ENCODE measurements at regions not wholly inside any gene's neighbourhood (a gene's known extent, or its start where the extent isn't known, plus 50 kb on each side); places are given as distances from the start of the nearest gene placed in this dataset.

- no peak for DNase-seq
These were observed 397.9 kb upstream of the ATP2B1 start for GRCh38 chr12:90106568-90106967.

- no peak for DNase-seq
These were observed 394.5 kb upstream of the ATP2B1 start for GRCh38 chr12:90102957-90103652.

DNA sequence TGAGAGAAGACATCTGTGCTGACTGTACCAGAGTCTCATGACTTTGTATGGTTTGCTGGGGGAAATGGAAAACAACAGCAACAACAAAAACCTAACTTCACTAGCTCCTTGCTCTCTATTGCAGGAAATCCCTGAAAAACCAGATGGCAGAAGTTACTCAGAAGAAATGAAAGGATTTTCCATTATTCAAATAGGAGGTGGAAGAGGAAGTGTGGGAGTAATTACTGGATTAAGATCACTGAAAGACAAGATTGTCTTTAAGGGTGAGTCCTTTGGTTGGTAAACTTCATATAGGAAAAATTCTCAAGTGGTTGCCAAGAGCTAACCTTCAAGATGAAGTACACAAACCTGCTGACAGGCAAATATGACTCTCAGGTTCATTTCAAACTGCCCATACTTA lies 391.9 kb upstream of the ATP2B1 start:
- no peak for DNase-seq

DNA sequence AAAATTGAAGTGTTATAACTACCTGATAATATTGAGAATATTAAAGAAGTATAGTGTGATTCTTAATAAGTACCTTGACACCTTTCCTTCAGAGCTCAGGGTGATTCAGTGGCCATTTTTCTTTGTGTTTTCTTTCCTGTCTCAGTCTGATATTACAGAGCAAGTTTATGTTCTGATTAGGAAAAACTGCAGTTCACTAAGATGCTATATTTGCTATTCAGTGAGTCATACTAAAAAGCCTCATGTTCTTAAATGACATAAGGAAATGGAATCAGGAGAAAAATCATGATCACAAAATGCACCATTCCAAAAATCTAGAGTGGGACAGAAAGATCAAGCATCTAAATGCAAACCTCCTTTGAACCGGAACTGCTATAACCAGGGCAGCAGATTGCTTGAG lies 390.6 kb upstream of the ATP2B1 start:
- DNase-seq = no peak

DNA sequence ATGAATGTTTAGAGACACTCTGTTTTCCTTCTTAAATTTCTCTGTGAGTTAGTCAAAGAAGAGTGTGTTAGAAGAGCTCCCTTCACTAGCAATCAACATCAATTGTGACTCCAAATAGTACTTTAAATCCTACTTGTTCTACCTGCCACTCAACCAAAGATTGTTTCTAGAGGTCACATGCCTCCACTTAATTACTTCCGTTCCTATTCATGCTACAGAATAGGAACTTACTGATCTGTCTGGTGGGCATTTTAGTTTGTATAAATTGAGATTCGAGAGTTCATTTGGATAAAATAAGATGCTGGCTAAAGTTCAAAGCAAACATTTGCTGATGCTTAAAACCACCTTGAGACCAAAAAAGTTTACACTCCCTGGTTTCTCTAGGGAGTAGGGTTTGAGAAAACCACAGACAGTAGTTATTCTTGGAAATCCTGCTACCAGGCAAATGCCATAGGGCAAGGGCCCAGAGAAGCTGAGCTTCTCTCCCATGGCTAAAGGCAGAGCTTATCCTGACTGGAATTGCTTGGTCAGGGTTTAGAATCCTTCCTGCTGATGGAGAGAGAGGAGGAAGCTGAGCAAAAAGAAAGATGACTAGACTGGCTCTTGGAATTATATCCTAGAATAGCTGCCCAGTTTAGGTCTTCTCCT lies 389.6 kb upstream of the ATP2B1 start:
- no peak for DNase-seq

DNA sequence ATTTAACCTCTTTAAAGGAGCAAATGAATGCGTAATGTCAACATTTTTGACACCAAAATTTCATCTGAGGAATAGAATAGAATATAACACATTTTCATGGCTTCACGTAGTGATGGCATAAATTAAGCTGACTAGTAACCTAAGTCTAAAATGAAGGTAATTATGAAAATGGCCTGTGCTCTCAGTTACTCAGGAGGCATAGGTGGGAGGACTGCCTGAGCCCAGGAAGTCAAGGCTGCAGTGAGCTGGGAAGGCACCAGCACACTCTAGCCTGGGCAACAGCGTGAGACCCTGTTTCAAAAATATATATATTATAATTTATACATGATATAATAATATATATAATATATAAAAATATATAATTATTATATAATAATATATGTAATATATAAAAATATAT lies 383.2 kb upstream of the ATP2B1 start:
- DNase-seq = no peak

- no peak for DNase-seq
These were observed 382.5 kb upstream of the ATP2B1 start for GRCh38 chr12:90090929-90091651.

- no peak for DNase-seq
These were observed 377.6 kb upstream of the ATP2B1 start for GRCh38 chr12:90086281-90086680.

DNA sequence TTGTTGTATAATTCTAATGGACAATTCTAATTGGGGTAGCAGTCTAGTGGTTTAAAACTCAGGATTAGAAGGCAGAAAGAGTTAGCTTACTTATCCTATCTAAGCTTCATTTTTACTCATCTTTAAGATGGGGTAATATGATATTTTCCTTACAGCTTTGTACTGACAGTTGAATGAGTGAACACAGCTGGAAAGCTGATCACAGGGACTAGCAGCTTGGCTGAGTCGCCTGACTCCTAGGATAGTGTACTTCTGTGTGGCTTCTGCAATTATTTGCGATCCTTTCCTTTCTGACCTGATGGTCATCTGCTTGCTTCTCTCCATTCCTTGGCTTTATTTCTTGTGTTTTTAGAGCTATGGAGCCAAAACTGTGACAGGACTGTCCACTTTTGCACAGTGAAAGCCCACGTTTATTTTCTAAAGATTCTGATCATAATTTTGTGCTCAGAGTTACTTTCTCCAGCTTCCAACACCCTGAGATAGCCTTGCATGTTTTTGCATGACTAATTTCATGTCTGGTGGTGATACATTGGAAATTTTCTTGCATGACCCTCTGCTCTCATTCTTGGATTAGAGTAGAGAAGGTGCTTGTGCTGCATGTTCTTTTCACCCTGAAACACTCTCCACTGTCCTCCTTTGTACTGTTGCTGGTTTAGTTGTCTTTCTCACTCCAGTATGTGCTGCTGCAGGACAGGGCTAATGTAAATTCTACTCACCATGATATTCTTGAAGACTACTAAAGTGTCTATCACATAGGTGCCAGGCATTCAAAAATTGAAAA lies 377.0 kb upstream of the ATP2B1 start:
- DNase-seq = no peak

GRCh38 chr12:90084018-90084417 lies 375.4 kb upstream of the ATP2B1 start:
- no peak for DNase-seq

GRCh38 chr12:90080616-90081015 lies 372.0 kb upstream of the ATP2B1 start:
- no peak for DNase-seq

DNA sequence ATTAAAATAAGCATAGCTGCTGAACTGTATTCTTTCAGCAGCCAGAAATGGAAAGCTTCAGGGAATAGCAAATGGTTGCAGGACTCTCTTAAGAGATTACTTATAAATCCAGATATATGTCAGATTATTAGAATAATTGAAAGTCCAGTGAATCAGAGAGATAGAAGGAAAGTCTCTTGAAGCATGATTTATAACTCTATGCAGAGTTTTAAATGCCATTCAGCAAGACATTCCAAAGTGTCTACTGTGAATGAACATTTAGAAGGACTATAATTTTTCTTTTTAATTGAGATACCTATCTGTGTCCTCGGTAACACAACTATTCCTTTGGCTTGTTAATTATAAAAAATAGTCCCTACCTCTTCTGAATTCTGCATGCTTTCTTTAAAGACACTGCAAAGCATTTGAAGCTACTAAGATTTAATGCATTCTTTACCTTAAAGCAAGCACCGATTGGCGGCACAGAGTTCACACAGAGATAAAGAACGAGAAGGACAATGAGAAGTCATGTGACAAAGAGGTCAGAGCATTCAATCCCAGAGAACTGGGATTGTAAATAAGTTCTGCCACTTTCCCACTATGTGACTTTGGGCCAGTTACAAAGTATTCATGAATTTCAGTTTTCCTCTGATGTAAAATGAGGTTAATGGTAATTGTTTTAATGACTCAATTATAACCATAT lies 371.0 kb upstream of the ATP2B1 start:
- no peak for DNase-seq

GRCh38 chr12:90078344-90078743 lies 369.7 kb upstream of the ATP2B1 start:
- DNase-seq = no peak

GRCh38 chr12:90077756-90078155 lies 369.1 kb upstream of the ATP2B1 start:
- no peak for DNase-seq

DNA sequence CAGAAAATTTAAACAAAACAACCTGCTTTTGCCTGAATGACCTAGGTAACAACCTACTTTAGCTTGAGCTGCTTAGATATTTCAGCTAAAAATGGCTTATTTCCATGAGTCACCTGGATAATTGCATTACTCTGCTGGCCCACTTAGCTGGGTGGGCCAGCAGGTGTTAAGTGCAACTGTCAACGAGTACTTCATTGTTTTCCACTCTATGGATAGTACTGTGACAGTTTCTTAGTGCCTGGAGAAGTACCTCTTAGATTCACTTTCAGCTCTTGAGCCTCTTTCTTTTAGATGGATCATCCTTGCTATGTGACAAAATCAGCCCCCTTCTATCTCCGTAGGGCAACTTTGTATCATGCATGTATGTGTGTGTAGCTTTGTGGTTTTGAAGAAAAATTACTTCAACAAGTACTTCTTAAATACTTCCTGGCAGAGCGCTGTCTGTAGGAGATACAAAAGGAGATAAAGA lies 368.2 kb upstream of the ATP2B1 start:
- no peak for DNase-seq

- DNase-seq = no peak
These were observed 367.0 kb upstream of the ATP2B1 start for GRCh38 chr12:90075685-90076084.

DNA sequence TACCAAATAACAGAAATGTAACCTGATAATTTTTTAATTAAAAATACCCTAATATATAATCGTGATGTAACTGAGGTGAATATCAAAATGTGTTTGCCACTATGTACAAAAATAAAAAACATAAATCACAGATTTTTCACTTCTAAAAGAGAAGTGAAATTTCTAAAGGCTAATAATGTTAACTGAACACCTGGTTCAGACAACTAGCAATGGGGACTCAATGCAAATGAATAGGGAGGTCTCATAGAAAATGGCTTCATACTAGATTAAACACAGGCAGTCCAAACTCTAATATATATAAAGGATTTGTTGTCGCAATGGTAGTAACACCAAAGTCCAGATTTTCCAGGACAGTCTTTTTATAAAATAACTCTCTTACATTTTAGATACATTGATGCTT lies 365.4 kb upstream of the ATP2B1 start:
- no peak for DNase-seq

GRCh38 chr12:90071996-90072395 lies 363.4 kb upstream of the ATP2B1 start:
- DNase-seq = no peak

DNA sequence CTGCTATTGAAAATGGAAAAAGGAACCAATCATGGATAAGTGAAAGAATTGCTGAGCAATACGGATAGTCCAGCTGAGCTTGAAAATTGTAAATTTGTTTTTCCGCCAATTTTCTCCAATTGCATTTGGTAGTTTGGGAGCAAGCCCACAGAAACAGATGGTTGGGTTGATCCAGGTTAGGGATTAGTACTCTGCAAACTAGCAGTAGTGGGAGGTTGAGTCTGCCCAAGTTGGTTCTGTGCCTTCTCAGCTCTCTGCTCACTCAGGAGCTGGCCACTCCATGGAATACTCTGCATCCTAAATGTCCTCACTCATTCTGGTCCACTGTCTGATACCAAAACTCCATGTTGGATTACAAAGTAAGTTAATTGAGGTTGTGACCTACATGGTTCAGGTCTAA lies 361.1 kb upstream of the ATP2B1 start:
- DNase-seq = no peak

DNA sequence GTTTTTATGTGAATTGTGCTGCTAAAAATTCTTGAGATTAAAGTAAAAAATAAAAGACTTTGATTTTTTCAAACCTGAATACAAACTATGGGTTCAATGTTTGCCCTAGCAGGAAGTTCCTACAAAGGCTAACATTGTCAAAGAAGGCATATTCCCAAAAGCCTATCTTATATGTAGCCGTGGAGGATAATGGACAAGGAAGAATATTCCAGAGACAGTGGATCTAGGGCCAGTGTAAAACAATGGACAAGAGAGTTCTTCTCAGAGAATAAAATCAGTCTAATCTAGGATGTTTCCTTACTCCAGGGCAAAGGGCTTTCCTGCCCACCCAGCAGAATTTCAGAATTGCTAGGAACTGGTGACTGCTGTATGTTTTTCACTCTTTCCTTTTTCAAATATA lies 359.2 kb upstream of the ATP2B1 start:
- no peak for DNase-seq

GRCh38 chr12:90064852-90065801 lies 356.5 kb upstream of the ATP2B1 start:
- no peak for DNase-seq

DNA sequence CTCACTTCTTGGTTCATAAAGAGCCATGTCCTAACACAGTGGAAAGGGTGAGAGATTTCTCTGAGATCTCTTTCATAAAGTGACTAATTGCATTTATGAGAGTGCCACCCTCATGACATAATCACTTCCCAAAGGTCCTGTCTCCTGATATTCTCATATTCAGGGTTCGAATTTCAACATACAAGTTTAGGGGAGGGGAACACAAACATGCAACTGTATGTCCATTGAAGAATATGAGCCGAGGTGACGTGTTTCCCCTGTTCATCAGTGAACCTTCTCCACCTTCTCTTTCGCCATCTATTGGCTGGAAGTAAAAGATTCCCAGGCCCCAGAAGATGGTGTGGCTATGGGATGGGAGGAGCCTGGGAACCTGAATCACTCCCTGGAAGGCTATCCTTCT lies 354.2 kb upstream of the ATP2B1 start:
- no peak for DNase-seq
